ENCODE measurements at regions not wholly inside any gene's neighbourhood (a gene's known extent, or its start where the extent isn't known, plus 50 kb on each side); places are given as distances from the start of the nearest gene placed in this dataset.

- H2AFZ ChIP-seq (ENCODE audit: low read length) = no peak overlapping the region
- DNase-seq = no peak
- H3K9me2 ChIP-seq (replicated peaks; ENCODE audit: insufficient read depth, low read length) = no peaks in the 10 kb centered on the region
- H3K36me3 ChIP-seq (replicated peaks; ENCODE audit: insufficient read depth, low read length) = no peaks in the 10 kb centered on the region
- no peak overlapping the region for H3K4me2 ChIP-seq (ENCODE audit: low read depth, low read length)
- H3K9ac ChIP-seq (ENCODE audit: low read length) = no peak overlapping the region
- no peaks in the 10 kb centered on the region for H3K27me3 ChIP-seq (replicated peaks; ENCODE audit: insufficient read depth, low read length)
- H3K9me3 ChIP-seq (replicated peaks; ENCODE audit: insufficient read depth, low read length) = no peaks in the 10 kb centered on the region
- no peaks in the 10 kb centered on the region for H3K4me1 ChIP-seq (ENCODE audit: low read length)
- H3K79me2 ChIP-seq (ENCODE audit: low read length) = no peaks in the 10 kb centered on the region
- no peak overlapping the region for H3K27ac ChIP-seq (ENCODE audit: low read length)
- no peak overlapping the region for H3K4me3 ChIP-seq (ENCODE audit: low read length)
- TF ChIP-seq CTCF (IDR thresholded peaks at IDR 0.05; ENCODE audit: low read length) (no peak), EZH2 (optimal IDR thresholded peaks at IDR 0.05; ENCODE audit: low read depth, low read length) (no peak), EZH2phosphoT487 (IDR thresholded peaks at IDR 0.05; ENCODE audit: low read length) (no peak)
- no peaks in the 10 kb centered on the region for H4K20me1 ChIP-seq (ENCODE audit: insufficient read depth, low read length)
- no peaks in the 10 kb centered on the region for H3F3A ChIP-seq (ENCODE audit: insufficient read depth, low read length)
Measured at GRCh38 chr7:137164251-137164650, 179.3 kb downstream of the PTN start.

DNA sequence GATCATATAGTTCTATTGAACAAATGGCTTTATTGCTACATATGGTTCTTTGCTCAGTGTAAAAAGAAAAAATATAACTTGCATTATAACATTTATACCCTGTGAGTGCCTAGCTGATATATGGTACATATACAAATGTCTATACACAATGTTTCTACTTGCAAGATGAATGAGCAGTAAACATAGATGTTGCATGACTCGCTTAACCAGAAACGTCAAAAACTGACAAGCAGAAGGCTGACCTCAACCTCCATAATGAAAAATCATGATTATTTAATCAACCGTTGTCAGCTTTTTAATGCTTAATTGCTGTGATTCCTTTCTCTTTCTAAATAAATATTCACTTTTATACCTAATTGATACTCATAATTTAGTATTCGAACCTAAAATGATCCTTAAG is 183.3 kb downstream of the PTN start:
- no peak overlapping the region for H3K27ac ChIP-seq (ENCODE audit: low read length)
- no peak overlapping the region for H3K4me2 ChIP-seq (ENCODE audit: low read depth, low read length)
- TF ChIP-seq EZH2 (optimal IDR thresholded peaks at IDR 0.05; ENCODE audit: low read depth, low read length) (no peak), EZH2phosphoT487 (IDR thresholded peaks at IDR 0.05; ENCODE audit: low read length) (no peak), CTCF (IDR thresholded peaks at IDR 0.05; ENCODE audit: low read length) (no peak)
- DNase-seq = no peak
- no peaks in the 10 kb centered on the region for H3F3A ChIP-seq (ENCODE audit: insufficient read depth, low read length)
- no peaks in the 10 kb centered on the region for H3K9me3 ChIP-seq (replicated peaks; ENCODE audit: insufficient read depth, low read length)
- H3K4me3 ChIP-seq (ENCODE audit: low read length) = no peak overlapping the region
- H3K4me1 ChIP-seq (ENCODE audit: low read length) = no peaks in the 10 kb centered on the region
- no peaks in the 10 kb centered on the region for H4K20me1 ChIP-seq (ENCODE audit: insufficient read depth, low read length)
- H3K36me3 ChIP-seq (replicated peaks; ENCODE audit: insufficient read depth, low read length) = no peaks in the 10 kb centered on the region
- H3K27me3 ChIP-seq (replicated peaks; ENCODE audit: insufficient read depth, low read length) = no peaks in the 10 kb centered on the region
- no peaks in the 10 kb centered on the region for H3K79me2 ChIP-seq (ENCODE audit: low read length)
- no peak overlapping the region for H2AFZ ChIP-seq (ENCODE audit: low read length)
- H3K9me2 ChIP-seq (replicated peaks; ENCODE audit: insufficient read depth, low read length) = no peaks in the 10 kb centered on the region
- H3K9ac ChIP-seq (ENCODE audit: low read length) = no peak overlapping the region

DNA sequence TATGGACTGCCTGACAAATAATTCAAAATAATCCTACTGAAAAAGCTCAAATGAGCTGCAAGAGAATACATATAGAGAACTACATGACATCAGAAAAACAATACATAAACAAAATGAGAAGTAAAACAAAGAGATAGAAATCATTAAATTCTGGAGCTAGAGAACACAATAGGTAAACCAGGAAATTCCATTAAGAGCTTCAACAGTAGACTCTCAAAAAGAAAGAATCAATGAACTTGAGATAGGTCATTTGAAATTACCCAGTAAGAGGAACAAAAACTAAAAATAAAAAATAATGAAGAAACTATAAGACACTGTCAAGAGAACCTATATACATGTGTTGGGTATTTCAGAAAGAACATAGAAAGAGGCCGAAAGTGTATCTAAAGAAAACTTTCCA is 186.3 kb downstream of the PTN start:
- Histone ChIP-seq H3K4me2 (ENCODE audit: low read depth, low read length) (no peak overlapping the region), H3K9ac (ENCODE audit: low read length) (no peak overlapping the region), H3K4me3 (ENCODE audit: low read length) (no peak overlapping the region), H3F3A (ENCODE audit: insufficient read depth, low read length) (no peaks in the 10 kb centered on the region), H3K27ac (ENCODE audit: low read length) (no peak overlapping the region), H4K20me1 (ENCODE audit: insufficient read depth, low read length) (no peaks in the 10 kb centered on the region), H2AFZ (ENCODE audit: low read length) (no peak overlapping the region), H3K9me2 (replicated peaks; ENCODE audit: insufficient read depth, low read length) (no peaks in the 10 kb centered on the region), H3K36me3 (replicated peaks; ENCODE audit: insufficient read depth, low read length) (no peaks in the 10 kb centered on the region), H3K27me3 (replicated peaks; ENCODE audit: insufficient read depth, low read length) (no peaks in the 10 kb centered on the region), H3K4me1 (ENCODE audit: low read length) (no peaks in the 10 kb centered on the region), H3K9me3 (replicated peaks; ENCODE audit: insufficient read depth, low read length) (no peaks in the 10 kb centered on the region), H3K79me2 (ENCODE audit: low read length) (no peaks in the 10 kb centered on the region)
- no peak for DNase-seq
- TF ChIP-seq EZH2 (optimal IDR thresholded peaks at IDR 0.05; ENCODE audit: low read depth, low read length) (no peak), CTCF (IDR thresholded peaks at IDR 0.05; ENCODE audit: low read length) (no peak)

Measured in MM.1S (cell line).